DMS79 treated with DMSO at 0.1 percent for 48 hours (cell line): ENCODE measurements at regions not wholly inside any gene's neighbourhood (a gene's known extent, or its start where the extent isn't known, plus 50 kb on each side); places are given as distances from the start of the nearest gene placed in this dataset.

ENCODE experiments used
- DNase-seq: peaks from one replicate; lab custom pipeline; 2025; lab: John Stamatoyannopoulos, UW

DNA sequence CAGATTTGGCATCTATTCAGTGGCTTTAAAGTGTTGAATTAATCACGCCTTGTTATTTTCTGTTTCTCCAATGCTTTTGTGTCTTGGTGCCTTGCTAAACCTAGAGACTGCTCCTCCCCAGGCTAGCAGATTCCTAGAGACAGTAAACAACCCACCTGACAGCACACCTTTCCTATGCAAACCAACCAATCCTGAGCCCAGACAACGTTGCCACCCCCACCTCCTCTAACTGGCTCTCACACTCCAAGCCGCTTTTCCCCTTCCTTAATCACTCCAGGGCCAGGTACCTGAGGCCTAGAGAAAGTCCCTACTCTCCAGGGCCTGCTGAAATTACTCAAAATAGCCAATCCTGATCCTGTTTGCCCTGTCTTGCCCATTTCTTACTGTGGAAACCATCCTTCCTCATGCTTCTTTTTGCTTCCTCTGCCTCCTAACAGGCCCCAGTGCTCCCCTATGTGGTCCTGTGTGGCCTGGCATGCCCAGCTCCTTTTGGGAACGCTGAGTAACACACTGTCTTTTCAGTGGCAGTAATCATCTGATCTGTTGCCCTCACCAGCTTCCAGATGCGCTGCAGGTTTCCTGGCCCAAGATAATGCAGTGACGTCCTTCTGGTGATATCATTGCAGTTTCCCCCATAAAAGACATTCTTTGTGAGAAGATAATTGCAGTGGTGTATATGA lies 53.4 kb downstream of the GAS1 start:
- DNase-seq: no peak

- DNase-seq: no peak
Observed at GRCh38 chr9:86892576-86892975, 54.7 kb downstream of the GAS1 start.

GRCh38 chr9:86891886-86892437 lies 55.3 kb downstream of the GAS1 start:
- no peak for DNase-seq

DNA sequence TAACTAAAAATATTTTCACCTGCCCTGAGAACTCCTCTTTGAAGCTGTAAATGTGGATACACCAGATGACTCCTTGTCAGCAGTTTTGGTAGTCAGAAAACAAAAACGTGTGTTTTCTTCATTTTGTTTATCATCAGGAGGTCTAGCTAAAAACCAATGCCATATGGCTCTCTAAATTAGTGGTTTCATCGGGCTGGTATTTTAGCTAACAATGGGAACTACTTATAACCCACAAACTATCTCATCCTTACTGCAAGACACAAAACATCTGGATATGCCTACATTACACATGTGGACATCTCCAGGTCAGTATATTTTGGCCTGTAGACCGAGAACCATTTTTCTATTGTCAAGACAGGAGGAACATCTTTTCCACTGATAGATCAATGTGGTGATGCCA lies 56.2 kb downstream of the GAS1 start:
- DNase-seq: no peak

DNA sequence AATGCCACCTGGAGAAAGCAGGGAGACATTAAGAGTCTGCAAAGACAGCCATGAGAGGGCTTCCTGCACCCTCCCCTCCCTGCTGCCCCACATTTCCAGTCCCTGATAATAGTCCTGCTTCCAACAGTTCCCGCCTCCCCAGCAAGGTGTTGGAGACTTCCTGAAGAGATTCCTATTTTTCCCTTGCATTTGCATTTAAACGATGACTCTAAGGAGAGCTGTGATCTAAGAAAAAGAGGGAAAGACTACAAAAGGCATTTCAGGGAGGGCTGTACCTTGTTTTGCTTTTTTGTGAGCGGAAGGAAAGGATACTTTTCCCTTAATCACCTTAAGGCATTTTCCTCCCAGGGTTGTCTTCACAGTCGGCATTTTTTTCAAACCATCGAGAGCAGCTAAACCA lies 62.1 kb downstream of the GAS1 start:
- no peak for DNase-seq

DNA sequence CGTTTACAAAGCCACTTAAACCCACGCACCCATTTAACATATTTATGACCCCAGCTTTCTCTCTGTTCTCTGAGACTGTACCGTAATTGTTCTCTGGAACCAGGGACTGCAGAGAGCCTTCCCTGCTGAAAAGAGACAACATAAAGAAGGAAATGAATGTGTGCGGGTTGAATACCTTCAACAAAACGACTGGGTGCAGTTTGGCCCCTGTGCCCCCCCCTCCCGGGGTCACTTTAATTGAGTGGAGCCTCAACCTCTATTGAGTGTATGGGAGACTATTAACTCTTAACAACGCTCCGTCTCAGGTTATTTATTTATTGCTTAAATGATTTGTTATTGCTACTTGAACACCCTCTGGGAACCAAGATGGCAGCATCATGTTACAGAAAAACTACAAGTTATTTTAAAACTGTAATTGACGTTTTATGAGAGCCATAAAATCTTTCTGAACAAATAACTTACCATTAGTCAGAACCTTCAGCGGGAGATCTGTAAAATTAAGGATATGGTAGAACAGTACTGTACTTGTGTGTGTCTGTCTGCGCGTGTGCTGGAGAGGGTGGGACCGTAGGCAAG lies 70.6 kb downstream of the GAS1 start:
- no peak for DNase-seq

GRCh38 chr9:86868616-86869015 lies 78.7 kb downstream of the GAS1 start:
- no peak for DNase-seq

- no peak for DNase-seq
Observed at GRCh38 chr9:86867804-86868313, 79.4 kb downstream of the GAS1 start.

GRCh38 chr9:86865952-86866351 lies 81.4 kb downstream of the GAS1 start:
- DNase-seq: no peak

GRCh38 chr9:86860006-86860405 lies 87.3 kb downstream of the GAS1 start:
- no peak for DNase-seq

- DNase-seq: no peak
Observed at GRCh38 chr9:86859056-86859455, 88.2 kb downstream of the GAS1 start.

GRCh38 chr9:86858009-86858408 lies 89.3 kb downstream of the GAS1 start:
- no peak for DNase-seq

- DNase-seq: no peak
Observed at GRCh38 chr9:86856259-86856658, 91.0 kb downstream of the GAS1 start.

DNA sequence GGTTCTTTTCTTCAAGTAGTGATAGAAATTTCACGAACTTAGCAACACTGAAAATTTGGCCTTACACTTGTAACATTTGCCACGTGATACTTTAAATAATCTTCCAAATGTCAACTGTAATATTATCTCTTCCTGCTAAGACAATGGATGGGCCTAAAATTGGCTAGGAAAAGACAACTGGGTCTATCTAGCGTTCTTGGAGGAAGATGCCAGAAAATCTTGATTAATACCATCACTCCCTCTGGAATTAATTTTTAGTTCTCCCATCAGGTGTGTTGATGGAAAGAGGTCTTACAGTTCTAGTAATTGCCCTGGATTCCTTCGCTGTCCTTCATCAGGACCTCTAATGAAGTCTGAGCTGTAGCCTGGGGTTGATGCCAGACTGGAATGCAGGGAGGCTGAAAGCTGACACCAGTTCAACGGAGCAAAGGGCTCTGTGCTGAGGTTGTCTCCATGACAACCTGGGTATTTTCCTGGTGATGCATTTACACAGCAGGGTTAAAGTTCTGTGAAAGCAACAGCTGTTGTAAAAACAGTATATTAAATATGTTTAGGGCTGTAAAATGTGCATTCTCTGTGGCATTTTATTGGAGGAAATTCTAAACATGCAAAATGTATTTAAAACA lies 92.3 kb downstream of the GAS1 start:
- DNase-seq: no peak

DNA sequence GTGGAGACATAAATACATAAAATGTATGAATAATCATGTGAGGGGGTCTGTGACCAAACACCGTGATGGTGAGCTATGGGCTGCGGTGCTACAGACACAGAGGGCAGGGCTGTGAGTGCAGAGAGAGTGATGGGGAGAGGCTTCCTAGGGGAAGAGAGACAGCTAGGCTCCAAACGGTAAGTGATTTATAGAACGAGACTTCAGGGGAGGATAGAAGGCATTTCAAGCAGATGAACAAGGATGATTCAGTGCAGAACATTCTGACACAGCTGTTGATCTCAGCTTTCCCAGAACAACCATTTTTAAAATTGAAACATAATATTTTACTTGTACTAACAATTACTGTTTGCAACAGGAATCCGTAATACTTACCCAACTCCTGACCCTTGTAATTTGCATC lies 100.7 kb downstream of the GAS1 start:
- DNase-seq: no peak

DNA sequence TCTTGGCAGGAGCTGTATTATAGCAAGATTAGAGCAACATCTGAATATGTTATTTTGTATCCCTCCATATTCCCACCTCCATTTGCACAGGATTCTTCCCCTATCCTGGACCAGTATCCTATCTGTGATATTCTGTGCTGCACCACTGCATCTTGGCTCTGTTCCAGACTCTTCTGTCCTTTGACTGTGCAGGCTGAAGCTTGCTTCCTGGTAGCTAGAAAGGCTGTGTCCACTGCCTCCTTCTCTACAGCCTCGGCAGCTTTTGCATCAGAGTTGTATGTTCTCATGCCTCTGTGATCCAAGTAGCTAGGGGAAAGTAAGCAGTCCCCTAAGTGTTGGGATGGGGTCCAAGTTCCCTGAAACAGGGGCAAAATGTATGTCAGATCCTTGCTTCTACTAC lies 104.1 kb downstream of the GAS1 start:
- DNase-seq: no peak

- DNase-seq: no peak
Observed at GRCh38 chr9:86842573-86842972, 104.7 kb downstream of the GAS1 start.

- no peak for DNase-seq
Observed at GRCh38 chr9:86839522-86839921, 107.8 kb downstream of the GAS1 start.

GRCh38 chr9:86838519-86839497 lies 108.5 kb downstream of the GAS1 start:
- DNase-seq: no peak

DNA sequence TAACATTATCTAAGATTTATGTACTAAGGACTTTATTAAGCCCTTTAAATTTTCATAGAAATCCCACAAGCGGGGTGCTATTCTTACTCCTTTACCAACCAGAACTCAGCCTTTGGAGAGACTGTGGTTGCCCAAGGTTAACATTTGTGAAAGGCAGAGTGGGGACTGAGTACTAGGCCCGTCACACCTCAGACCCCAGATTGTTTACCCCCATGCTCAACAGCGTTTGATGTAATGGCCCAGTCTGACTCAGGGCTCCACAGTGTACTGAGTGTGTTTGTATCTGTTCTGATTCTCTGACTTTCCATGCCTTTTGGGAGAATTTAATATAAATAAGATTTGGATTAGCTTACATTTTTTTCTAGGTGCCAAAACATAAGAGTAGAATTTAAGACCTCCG lies 110.0 kb downstream of the GAS1 start:
- DNase-seq: no peak

GRCh38 chr9:86836797-86837196 lies 110.5 kb downstream of the GAS1 start:
- DNase-seq: no peak

DNA sequence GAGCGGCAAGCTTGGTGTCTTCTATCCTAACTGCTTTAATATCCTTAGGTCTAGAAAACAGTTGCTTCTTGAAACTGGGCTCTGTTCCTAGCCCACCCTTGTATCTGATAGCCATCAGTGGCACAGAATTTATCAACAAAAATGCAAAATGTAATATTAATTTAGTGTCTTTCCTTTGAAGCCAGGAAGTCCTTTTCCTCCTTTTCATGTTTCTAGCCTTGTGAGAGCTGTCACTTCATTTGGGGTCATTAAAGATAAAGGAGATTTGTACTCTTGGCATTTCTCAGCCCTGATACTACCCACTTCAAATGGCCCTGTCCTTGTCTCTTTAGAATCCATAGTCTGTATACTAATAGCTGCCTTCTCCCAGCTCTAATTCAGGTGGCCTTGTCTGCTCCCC lies 111.0 kb downstream of the GAS1 start:
- DNase-seq: no peak
